GM18511 (cell line): ENCODE measurements at regions not wholly inside any gene's neighbourhood (a gene's known extent, or its start where the extent isn't known, plus 50 kb on each side); places are given as distances from the start of the nearest gene placed in this dataset.

Experiments used
- ATAC-seq: cut with Tn5 transposase; IDR thresholded peaks from one replicate; pipeline ENCODE4 v1.9.1; 2021; ENCODE audit warnings: mild to moderate bottlenecking, moderate library complexity; ENCODE audit not compliant: unreplicated experiment

- ATAC-seq: no peak
These were observed 266.8 kb upstream of the STEAP1 start for GRCh38 chr7:89887489-89887888.

GRCh38 chr7:89908736-89909135 is 245.5 kb upstream of the STEAP1 start:
- no peak for ATAC-seq

- no peak for ATAC-seq
These were observed 239.6 kb upstream of the STEAP1 start for GRCh38 chr7:89914711-89915110.

- no peak for ATAC-seq
These were observed 228.1 kb upstream of the STEAP1 start for GRCh38 chr7:89926194-89926593.

- no peak for ATAC-seq
These were observed 227.6 kb upstream of the STEAP1 start for GRCh38 chr7:89926701-89927100.

- no peak for ATAC-seq
These were observed 226.5 kb upstream of the STEAP1 start for GRCh38 chr7:89927762-89928161.

- ATAC-seq: no peak
These were observed 225.8 kb upstream of the STEAP1 start for GRCh38 chr7:89928451-89928850.

- ATAC-seq: no peak
These were observed 220.2 kb upstream of the STEAP1 start for GRCh38 chr7:89934101-89934500.

- no peak for ATAC-seq
These were observed 210.7 kb upstream of the STEAP1 start for GRCh38 chr7:89943525-89944050.

GRCh38 chr7:89958525-89959068 is 195.7 kb upstream of the STEAP1 start:
- ATAC-seq: no peak

- ATAC-seq: no peak
These were observed 188.1 kb upstream of the STEAP1 start for GRCh38 chr7:89966067-89966664.

GRCh38 chr7:89975577-89975976 is 178.7 kb upstream of the STEAP1 start:
- ATAC-seq: no peak

- no peak for ATAC-seq
These were observed 166.6 kb upstream of the STEAP1 start for GRCh38 chr7:89987665-89988064.

GRCh38 chr7:89988074-89988473 is 166.2 kb upstream of the STEAP1 start:
- ATAC-seq: no peak

GRCh38 chr7:89989454-89989853 is 164.8 kb upstream of the STEAP1 start:
- no peak for ATAC-seq

GRCh38 chr7:89994483-89994882 is 159.8 kb upstream of the STEAP1 start:
- ATAC-seq: no peak

- ATAC-seq: no peak
These were observed 155.7 kb upstream of the STEAP1 start for GRCh38 chr7:89998554-89998953.

- no peak for ATAC-seq
These were observed 148.4 kb upstream of the STEAP1 start for GRCh38 chr7:90005836-90006235.

- ATAC-seq: no peak
These were observed 147.1 kb upstream of the STEAP1 start for GRCh38 chr7:90007001-90007654.

GRCh38 chr7:90007831-90008230 is 146.4 kb upstream of the STEAP1 start:
- ATAC-seq: no peak

GRCh38 chr7:90022213-90022612 is 132.1 kb upstream of the STEAP1 start:
- ATAC-seq: no peak

GRCh38 chr7:90025771-90026170 is 128.5 kb upstream of the STEAP1 start:
- ATAC-seq: peak; percentile 88
